GM19324 (cell line): ENCODE measurements at regions not wholly inside any gene's neighbourhood (a gene's known extent, or its start where the extent isn't known, plus 50 kb on each side); places are given as distances from the start of the nearest gene placed in this dataset.

Experiments
- ATAC-seq: cut with Tn5 transposase; IDR thresholded peaks from one replicate; pipeline ENCODE4 v1.9.1; 2021; ENCODE audit warnings: mild to moderate bottlenecking, moderate library complexity; ENCODE audit not compliant: unreplicated experiment, low FRiP score

DNA sequence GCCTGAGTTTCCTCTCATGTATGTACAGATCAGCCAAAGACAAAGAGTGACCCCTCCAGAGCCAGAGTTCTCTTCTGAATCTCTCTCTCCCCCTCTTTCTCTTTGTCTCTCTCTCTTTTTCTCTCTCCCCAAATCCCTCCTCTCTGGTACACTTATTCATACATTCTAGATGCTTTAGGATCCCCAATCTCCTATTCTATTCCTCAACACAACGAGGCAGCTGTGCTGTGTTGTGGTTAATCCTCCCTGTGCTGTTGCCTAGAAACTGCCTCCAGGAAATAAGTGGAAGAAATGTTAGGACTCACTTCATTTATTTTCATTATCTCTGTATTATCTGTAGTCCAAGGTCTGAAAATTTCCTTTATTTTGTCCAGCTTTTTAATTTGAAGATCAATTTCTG lies 350.5 kb upstream of the OR4E1 start:
- no peak for ATAC-seq

DNA sequence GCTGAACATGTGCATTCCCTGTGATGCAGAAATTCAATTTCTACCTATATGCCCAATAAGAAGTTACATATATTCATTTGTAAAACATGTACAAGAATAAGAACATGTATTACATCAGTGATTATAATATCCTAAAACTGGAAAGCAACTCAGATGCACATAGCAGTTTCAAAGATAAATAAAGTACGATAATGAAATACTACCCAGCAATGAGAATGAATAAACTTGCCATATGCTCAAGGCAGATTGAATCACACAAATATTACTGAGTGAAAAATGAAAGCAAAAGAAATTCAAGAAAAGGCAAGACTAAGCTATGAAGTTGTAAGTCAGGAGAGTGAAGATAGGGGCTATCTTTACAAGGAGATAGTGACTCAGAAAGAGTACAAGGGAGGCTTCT lies 345.3 kb upstream of the OR4E1 start:
- no peak for ATAC-seq

DNA sequence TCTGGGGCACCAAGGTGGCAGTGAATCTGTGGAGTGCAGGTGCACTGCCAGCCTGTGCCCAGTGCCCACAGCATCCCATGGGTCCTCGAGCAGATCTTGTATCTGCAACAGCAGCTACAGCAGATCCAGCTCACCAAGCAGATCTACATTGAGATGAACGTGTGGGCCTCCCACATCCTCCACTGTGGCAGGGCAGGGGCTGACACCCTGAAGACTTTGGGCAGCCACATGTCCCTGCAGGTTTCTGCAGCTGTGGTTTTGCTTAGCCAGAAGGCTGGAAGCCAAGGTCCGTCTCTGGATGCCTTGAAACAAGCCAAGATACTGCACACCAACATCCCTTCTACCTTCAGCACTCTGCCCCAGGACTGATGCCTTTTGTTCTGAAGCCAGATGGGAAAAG lies 338.8 kb upstream of the OR4E1 start:
- ATAC-seq, result no peak

DNA sequence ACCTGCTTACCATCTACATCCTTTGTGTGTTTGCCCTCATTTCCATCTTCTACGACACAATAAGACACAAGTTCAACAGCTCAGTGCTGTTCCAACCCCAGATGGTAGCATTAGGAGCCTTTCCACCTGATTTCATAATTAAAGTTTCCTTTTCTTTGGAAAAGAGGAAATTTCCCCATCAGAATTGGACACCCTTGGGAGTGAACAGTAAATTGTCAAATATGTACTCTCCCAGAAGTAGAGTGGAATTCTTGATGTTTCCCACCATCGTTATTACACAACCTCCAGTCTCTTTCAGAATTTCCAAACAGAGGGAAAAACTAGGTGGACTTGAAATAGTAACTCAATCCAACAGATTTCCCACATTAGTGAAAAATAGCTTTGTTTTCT lies 337.6 kb upstream of the OR4E1 start:
- no peak for ATAC-seq

DNA sequence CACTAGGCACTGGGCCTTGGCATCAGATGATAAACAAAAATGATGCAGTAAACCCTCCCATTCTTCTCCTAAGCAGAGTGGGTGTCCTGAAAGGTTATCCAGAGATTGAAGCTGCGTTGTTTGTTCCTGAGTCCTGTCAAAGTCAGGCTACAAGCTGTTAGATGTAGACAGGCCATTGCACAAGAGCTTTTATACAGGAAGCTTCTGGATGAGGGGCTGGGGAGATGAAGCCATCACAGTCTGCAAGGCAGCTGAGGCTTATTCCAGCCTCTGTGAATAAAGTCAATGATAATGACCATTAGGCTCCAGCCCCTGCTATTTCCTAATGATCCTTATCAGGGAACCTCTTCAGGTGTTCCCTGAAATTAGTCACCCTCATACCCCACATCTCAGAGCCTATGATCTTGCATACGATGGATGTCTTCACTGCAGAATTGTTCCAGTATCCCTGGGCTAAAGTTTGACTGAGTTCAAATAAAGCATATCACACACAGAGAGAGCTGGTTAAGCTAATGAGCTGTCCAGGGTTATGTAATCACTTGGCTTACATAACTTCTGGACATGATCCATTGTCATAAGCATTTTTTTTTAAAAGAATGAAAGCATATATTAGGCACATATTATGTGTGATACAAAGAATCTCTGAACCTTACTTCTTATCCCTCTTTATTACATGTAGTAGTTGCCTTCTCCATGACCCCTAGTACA lies 337.1 kb upstream of the OR4E1 start:
- ATAC-seq, result no peak

DNA sequence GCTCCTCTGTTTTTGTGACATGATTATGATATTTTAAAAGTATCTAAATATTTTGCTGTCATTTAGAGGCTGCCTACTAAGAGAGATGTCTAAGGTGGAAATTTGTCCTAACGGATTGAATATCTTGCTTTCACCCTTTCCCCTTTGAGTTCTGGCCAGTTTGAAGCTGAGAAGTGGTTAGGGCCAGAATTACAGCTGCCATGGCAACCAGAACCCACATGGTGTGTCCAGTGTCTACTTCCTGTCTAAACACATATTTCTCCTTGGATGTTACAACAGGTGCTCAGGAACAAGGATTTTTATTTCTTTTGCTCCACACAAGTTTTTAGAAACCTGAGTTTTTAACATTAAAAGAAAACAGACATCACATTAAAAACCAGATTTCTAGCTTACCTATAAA lies 335.1 kb upstream of the OR4E1 start:
- ATAC-seq, result no peak

DNA sequence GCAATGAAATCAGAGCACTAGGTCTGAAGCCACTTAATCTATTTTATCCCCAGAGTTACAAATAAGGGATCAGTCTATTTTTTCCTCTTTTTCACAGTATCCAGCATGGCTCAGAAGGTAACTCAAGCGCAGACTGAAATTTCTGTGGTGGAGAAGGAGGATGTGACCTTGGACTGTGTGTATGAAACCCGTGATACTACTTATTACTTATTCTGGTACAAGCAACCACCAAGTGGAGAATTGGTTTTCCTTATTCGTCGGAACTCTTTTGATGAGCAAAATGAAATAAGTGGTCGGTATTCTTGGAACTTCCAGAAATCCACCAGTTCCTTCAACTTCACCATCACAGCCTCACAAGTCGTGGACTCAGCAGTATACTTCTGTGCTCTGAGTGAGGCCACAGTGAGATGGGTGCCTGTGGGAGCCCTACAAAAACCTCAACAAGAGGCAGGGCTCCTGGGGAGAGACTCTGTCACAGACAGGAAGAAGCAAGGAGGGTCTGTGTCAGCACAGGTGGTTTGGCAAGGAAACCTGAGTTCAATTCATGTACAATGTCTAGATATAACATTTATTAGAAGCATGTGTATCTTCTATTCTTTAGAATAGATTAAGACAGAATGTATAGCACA lies 334.3 kb upstream of the OR4E1 start:
- no peak for ATAC-seq

DNA sequence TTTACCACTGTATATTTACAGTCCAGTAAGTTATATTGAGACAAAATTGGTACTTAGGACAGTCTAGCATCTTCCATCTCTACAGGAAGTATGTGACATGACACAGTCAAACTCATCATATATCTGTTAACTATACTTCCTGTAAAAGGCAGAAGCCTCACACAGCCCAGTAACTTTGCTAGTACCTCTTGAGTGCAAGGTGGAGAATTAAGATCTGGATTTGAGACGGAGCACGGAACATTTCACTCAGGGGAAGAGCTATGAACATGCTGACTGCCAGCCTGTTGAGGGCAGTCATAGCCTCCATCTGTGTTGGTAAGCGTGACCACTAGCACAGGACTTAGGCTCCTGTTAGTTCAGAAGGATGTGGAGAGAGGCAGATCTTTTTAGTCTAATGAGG lies 333.7 kb upstream of the OR4E1 start:
- no peak for ATAC-seq

DNA sequence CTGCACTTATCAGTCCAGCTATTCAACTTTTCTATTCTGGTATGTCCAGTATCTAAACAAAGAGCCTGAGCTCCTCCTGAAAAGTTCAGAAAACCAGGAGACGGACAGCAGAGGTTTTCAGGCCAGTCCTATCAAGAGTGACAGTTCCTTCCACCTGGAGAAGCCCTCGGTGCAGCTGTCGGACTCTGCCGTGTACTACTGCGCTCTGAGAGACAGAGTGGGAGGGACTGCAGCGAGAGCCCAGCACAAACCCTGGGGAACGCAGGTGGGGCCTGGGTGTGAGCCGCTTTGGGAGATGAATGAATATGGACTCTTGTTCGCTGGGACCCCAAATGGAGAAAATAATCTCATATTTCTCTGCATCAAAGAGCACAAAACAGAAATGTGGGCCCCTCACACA lies 329.8 kb upstream of the OR4E1 start:
- ATAC-seq, result no peak

DNA sequence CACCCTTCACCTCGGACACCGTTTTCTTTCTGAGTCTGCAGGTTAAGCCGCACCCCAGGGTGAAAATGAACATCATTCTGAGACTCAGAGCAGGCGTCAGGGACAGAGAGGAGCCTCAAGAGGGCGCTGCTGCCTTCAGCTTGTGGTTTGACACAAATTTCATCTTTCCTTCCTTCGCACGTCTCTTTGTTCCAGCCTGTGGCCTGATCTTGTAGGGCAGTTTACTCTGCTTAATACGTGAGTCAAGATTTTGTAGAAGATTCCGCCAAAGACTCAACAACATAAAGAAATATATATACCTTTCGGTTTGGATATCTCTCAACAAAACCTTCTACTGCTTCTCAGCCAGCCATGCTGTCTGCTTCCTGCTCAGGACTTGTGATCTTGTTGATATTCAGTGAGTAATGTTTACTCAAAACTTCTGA lies 329.3 kb upstream of the OR4E1 start:
- ATAC-seq, result no peak

DNA sequence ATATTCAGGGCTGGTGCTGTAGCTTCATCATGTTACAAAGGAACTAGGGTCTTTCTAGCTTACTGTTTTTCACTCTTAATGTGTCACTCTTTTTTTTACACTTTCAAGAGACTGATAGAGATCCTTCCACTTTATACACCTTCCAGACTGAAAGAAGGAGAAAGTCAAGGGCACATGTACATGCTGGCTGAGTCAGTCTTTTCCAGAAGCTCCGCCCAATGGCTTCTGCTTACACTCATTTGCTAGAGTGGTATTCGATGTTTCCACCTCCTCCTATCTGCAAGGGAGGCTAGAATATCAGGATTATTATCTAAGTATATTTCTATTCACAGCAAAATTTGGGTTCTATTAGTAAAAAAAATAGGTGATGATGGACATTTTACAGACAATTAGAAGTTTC lies 325.8 kb upstream of the OR4E1 start:
- ATAC-seq, result no peak

DNA sequence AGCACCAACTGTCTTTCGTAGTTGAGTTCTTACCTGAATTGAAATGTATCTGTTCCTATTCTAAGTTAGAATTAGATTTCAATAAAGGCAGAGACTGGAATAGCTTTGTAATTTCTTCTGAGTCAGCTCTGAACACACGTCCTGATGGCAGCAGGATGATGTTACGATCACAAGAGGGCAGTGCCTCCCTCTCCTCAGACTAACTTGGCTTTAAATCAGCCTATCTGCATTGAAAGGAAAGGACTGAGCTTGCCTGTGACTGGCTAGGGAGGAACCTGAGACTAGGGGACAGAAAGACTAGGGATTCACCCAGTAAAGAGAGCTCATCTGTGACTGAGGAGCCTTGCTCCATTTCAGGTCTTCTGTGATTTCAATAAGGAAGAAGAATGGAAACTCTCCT lies 323.7 kb upstream of the OR4E1 start:
- no peak for ATAC-seq

DNA sequence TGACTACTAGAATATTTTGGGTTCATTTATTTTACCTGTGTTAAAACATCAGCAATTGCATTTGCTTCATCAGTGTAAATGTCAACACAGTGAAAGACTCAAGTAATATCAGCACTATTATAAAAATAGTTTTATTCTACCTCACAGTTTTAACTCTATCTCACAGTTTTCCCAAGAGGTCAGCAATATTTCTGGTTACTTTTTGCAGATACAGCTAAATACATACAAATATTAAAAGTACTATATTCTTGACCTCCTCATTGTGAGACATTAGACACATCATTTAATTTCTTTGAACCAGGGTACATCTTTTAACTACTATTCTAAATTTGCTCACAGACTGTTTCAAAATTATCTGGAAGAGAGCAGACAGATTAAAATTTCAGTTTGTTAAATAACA lies 321.7 kb upstream of the OR4E1 start:
- ATAC-seq, result no peak

DNA sequence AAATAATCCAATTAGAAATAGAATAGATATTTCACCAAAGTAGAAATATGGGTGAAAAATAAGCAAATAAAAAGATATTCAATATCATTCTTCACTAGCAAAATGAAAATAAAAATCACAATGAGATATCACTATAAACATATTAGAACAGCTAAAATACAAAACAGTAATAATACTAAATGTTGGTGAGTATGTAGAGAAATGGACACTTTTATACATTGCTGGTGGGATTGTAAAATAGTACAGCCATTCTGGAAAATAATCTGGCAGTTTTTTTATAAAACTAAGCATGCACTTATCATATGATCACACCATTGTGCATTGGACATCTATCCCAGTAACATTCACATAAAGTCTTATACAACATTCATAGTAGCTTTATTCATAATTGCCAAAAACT lies 320.2 kb upstream of the OR4E1 start:
- ATAC-seq, result no peak

DNA sequence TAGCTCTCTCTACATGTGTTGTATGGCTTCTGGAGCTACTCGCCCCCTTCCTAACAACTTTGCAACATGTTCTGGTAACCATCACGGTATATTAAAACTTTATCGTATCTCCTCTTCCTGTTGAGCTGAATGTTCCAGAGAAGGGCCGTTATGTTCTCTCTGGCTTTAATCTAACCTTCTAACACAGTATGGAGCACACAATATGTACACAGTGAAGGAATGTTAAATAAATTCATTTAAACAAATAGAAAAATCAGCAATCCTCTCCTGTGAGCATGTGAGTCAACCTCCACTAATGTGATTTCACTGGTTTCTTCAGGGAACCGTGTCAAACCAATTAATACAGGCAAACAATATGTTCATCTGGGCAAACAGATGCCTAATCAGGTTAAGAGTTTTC lies 319.5 kb upstream of the OR4E1 start:
- no peak for ATAC-seq

DNA sequence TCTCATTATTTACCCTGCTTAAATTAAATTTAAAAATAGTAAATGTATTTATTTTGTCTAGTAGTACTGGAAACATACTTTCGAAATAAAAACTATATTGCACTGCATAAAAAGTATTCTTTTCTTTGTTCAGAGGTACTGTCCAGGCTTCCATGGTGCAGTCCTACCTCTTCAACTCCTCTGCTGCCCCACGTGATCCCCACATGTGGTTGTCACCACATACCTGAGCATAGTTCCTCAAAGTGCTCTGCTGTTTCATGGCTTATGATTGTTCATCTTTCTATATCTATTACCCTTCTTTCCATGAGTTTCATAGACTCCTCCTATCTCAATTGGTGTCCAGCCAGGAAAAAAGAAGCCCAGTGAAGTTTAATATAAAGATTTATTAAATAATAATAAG lies 317.5 kb upstream of the OR4E1 start:
- ATAC-seq, result no peak

DNA sequence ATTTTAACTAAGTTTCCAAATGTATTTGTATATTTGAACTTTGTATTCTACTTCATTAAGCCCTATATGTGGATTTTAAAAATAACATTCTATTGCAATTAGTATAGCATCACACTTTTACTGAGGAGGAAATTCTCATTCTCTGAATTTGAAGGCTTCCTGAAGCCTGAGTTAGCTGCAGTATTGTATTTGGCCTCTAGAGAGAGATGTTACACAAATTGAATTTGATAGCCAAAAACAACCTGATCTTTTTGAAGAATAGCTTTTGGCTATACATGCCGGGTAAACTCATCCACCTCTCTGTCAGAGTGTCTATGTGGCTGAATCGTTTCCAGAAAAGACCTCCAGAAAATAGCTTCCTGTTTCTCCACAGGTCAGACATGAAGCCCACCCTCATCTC lies 316.5 kb upstream of the OR4E1 start:
- no peak for ATAC-seq

DNA sequence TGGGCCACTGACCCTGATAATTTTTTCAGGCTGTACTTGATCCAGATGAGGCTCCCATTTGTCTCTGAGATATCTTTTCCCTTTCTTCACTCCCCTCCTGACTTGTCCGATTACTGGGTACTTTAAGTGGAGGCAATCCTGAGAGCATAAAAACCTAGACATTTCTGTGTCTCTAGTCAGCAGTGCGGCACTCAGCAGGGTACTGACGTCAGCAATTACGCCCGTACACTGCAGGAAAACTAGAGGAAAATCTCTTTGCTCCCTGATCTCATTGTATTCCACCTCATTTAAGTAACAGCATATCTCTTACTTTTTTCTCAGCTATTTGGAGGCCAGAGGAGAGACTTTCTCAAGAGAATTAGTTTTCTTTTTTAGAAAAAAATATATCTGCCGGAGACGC lies 315.5 kb upstream of the OR4E1 start:
- ATAC-seq, result no peak

DNA sequence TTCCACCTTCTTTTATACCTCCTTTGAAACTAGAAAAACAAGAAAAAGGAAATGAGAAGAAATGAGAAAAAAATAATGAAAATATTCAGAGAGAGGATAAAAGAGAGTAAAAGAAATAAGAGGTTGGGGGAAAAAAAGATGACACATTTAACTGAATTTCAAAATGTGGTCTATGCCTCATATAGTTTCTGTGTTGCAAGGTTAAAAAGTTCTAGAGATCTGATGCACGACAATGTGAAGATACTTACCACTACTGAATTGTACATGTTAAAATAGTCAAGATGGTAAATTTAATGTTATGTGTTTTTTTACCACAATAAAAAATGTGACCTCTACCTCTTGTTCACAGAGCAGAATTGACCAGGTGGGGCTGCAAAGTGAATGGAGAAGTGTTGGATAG lies 314.8 kb upstream of the OR4E1 start:
- no peak for ATAC-seq

DNA sequence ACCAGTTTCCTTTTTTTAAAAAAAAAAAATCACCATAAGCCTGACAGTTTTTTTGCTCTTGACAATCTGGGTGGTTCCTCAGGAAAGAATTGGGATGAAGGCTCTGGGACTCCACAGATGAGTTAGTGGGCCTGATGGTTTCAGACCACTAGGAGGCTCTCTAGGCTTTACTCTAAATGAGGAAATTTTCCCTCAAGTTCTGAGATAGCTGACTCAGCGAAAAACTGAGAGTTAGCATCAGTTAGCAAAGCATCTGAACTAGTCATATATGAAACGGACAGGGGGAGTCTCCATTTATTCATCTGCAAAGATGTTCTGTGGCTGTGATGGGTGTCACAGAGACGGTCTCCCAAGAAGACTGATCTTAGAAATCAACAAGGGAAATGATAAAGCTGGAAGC lies 314.3 kb upstream of the OR4E1 start:
- ATAC-seq, result no peak

DNA sequence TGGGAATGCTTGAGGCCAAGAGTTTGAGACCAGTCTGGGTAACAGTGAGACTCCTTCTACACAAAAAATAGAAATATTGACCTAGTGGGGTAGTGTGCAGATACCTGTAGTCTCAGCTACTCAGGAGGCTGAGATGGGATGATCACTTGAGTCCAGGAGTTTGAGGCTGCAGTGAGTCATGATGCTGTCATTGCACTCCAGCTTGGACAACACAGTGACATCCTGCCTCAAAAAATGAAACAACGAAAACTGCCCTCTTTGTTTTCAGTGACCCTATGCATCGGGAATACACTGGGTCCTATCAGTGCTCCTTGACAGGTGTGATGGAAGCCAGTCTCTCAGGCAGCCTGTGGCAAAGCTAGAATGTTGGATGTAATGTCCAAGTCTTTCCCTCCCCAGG lies 311.5 kb upstream of the OR4E1 start:
- no peak for ATAC-seq

DNA sequence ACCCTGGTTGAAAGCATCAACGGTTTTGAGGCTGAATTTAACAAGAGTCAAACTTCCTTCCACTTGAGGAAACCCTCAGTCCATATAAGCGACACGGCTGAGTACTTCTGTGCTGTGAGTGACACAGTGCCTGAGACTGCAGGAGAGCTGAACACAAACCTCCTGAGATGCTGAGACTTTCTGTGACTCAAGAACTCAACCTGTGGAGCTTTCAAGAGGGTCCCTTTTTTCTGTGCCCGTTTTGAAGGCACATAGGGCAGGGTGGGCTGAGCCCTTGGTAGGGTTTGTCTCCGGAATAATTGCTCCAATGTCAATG lies 305.3 kb upstream of the OR4E1 start:
- ATAC-seq, result no peak
